ENCODE measurements at regions not wholly inside any gene's neighbourhood (a gene's known extent, or its start where the extent isn't known, plus 50 kb on each side); places are given as distances from the start of the nearest gene placed in this dataset.

- no peaks in the 10 kb centered on the region for H3K36me3 ChIP-seq (ENCODE audit: insufficient read depth, low read length, poor library complexity, severe bottlenecking)
- H3K9me3 ChIP-seq (ENCODE audit: low read depth, low read length, poor library complexity, severe bottlenecking): peaks cover 21% of the 10 kb centered on the region
- H3K4me3 ChIP-seq (ENCODE audit: low read depth, low read length, poor library complexity, severe bottlenecking): no peak overlapping the region
- no TSS peak for BruUV-seq (replicated peaks)
- ChIA-PET CTCF (no interaction called here), POLR2A (ENCODE audit: low non-redundant PET) (no interaction called here)
- DNase-seq (ENCODE audit: low spot score): no peak
- intact Hi-C loops (cut with micrococcal nuclease; ENCODE audit: unreplicated experiment): loop anchor here (5.0 kb wide), 1 partner anchor 49 kb away; no protein-coding TSS in a partner anchor
- no peaks in the 10 kb centered on the region for H3K27me3 ChIP-seq (replicated peaks; ENCODE audit: insufficient read depth, low read depth, low read length, poor library complexity)
- no peak for TF ChIP-seq CTCF (conservative IDR thresholded peaks at IDR 0.05; ENCODE audit: low read depth, low read length)
- no peak for TF ChIP-seq EZH2 (IDR thresholded peaks at IDR 0.05; ENCODE audit: borderline replicate concordance, low read depth, low read length, poor library complexity, severe bottlenecking)
- no peaks in the 10 kb centered on the region for H3K4me1 ChIP-seq (ENCODE audit: insufficient read depth, low read length, poor library complexity, severe bottlenecking)
- H3K27ac ChIP-seq (ENCODE audit: low read depth, low read length, poor library complexity, severe bottlenecking): no peak overlapping the region
These were observed 75.4 kb upstream of the LDLRAD3 start for GRCh38 chr11:35868491-35868890.

GRCh38 chr11:35873721-35874120, 70.1 kb upstream of the LDLRAD3 start:
- CTCF ChIA-PET: no interaction called here
- Histone ChIP-seq H3K27me3 (replicated peaks; ENCODE audit: insufficient read depth, low read depth, low read length, poor library complexity) (peaks cover 4% of the 10 kb centered on the region), H3K4me3 (ENCODE audit: low read depth, low read length, poor library complexity, severe bottlenecking) (no peak overlapping the region), H3K4me1 (ENCODE audit: insufficient read depth, low read length, poor library complexity, severe bottlenecking) (no peaks in the 10 kb centered on the region), H3K27ac (ENCODE audit: low read depth, low read length, poor library complexity, severe bottlenecking) (no peak overlapping the region), H3K36me3 (ENCODE audit: insufficient read depth, low read length, poor library complexity, severe bottlenecking) (no peaks in the 10 kb centered on the region), H3K9me3 (ENCODE audit: low read depth, low read length, poor library complexity, severe bottlenecking) (peaks cover 13% of the 10 kb centered on the region)
- intact Hi-C loops (cut with micrococcal nuclease; ENCODE audit: unreplicated experiment): no loop called here
- no peak for DNase-seq (ENCODE audit: low spot score)
- TF ChIP-seq CTCF (conservative IDR thresholded peaks at IDR 0.05; ENCODE audit: low read depth, low read length): no peak
- TF ChIP-seq EZH2 (IDR thresholded peaks at IDR 0.05; ENCODE audit: borderline replicate concordance, low read depth, low read length, poor library complexity, severe bottlenecking): no peak
- POLR2A ChIA-PET (ENCODE audit: low non-redundant PET): interaction anchor here (0.6 kb wide), 1 partner anchor 210 kb away, joined by 10 read pairs; no protein-coding TSS in a partner anchor
- BruUV-seq (replicated peaks): no TSS peak

GRCh38 chr11:35874751-35875450, 69.0 kb upstream of the LDLRAD3 start:
- Histone ChIP-seq H3K36me3 (ENCODE audit: insufficient read depth, low read length, poor library complexity, severe bottlenecking) (no peaks in the 10 kb centered on the region), H3K27me3 (replicated peaks; ENCODE audit: insufficient read depth, low read depth, low read length, poor library complexity) (peaks cover 9% of the 10 kb centered on the region), H3K9me3 (ENCODE audit: low read depth, low read length, poor library complexity, severe bottlenecking) (peaks cover 1% of the 10 kb centered on the region), H3K27ac (ENCODE audit: low read depth, low read length, poor library complexity, severe bottlenecking) (no peak overlapping the region), H3K4me3 (ENCODE audit: low read depth, low read length, poor library complexity, severe bottlenecking) (no peak overlapping the region), H3K4me1 (ENCODE audit: insufficient read depth, low read length, poor library complexity, severe bottlenecking) (no peaks in the 10 kb centered on the region)
- BruUV-seq (replicated peaks): no TSS peak
- ChIA-PET POLR2A (ENCODE audit: low non-redundant PET) (interaction anchor here (0.7 kb wide), 1 partner anchor 202 kb away, joined by 4 read pairs; no protein-coding TSS in a partner anchor), CTCF (no interaction called here)
- intact Hi-C loops (cut with micrococcal nuclease; ENCODE audit: unreplicated experiment): no loop called here
- no peak for DNase-seq (ENCODE audit: low spot score)
- no peak for TF ChIP-seq EZH2 (IDR thresholded peaks at IDR 0.05; ENCODE audit: borderline replicate concordance, low read depth, low read length, poor library complexity, severe bottlenecking)
- no peak for TF ChIP-seq CTCF (conservative IDR thresholded peaks at IDR 0.05; ENCODE audit: low read depth, low read length)
